Activated CD4-positive, alpha-beta T cell treated with anti-CD3 and anti-CD28 coated beads, Interleukin-2, Interleukin-6, amounts not matched to agents 100 ng/mL and 50 ng/mL, durations not matched to agents 16 hours and 8 hours (primary cell): ENCODE measurements at regions not wholly inside any gene's neighbourhood (a gene's known extent, or its start where the extent isn't known, plus 50 kb on each side); places are given as distances from the start of the nearest gene placed in this dataset.
"Not testable (repeated sequence)": the region's sequence is repeated elsewhere in the genome, so short reads cannot be mapped to it uniquely, and the experiment has no call there.

Experiments used
- DNase-seq: peaks from one replicate; pipeline ENCODE4 v3.0.0-alpha.2; 2020

GRCh38 chr14:80055667-80056496, 155.4 kb downstream of the DIO2 start:
- DNase-seq, result peak; percentile 12

DNA sequence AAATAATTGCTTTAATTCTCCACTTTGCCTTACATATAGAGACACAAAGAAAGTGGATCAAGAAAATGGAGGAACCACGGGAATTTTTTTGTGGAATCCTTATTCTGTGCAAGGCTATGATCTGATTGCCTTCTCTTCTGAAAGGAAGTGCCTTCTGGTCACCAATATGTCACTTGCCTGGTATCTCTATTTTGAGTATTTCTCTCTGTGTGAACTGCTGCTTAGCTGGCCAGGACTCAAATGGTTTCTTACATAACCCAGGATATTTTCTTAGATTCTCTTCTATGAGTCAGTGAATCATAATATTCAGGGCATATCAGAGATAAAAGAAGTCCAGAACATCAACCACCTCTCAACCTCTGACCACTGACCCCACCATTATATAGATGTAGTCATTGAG, 156.1 kb downstream of the DIO2 start:
- no peak for DNase-seq

GRCh38 chr14:80054020-80054419, 157.3 kb downstream of the DIO2 start:
- no peak for DNase-seq

- no peak for DNase-seq
Measured at GRCh38 chr14:80049055-80049454, 162.2 kb downstream of the DIO2 start.

DNA sequence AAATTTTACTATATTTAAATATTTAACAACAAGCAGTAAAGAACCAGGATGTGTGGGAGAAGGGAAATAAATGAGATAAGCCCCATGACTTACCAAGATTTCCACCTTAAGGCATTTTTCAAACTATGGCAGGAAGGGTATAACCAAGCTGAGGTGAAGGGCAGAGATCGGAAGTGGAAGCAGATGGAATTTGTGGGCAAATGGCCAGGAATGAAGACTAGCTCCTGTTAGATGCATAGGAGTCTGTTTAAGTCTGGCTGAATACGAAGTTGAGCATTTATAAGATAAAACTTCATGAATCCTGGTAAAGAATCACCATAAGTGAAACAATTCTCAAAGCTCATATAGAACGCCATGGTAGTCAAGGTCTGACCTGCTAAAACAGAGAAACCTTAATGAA, 163.5 kb downstream of the DIO2 start:
- no peak for DNase-seq

GRCh38 chr14:80037349-80037748, 174.0 kb downstream of the DIO2 start:
- no peak for DNase-seq

DNA sequence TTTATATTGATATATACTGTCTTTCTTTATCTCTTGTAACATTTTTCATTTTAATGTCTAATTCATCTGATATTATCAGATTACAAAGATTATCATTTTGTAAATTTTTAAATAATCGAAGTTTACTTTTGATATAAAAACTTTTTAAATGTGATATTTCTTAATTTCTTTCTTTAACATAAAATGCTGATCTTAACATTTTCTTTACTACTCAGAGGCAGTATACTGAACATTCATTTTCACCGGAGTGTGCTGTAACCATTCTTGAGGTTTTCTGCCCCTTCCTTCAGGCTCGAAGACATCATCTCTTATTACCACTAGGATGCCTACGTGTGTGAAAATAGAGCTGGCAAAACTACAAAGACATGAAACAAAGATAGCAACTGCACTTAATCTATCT, 186.9 kb downstream of the DIO2 start:
- DNase-seq, result no peak

DNA sequence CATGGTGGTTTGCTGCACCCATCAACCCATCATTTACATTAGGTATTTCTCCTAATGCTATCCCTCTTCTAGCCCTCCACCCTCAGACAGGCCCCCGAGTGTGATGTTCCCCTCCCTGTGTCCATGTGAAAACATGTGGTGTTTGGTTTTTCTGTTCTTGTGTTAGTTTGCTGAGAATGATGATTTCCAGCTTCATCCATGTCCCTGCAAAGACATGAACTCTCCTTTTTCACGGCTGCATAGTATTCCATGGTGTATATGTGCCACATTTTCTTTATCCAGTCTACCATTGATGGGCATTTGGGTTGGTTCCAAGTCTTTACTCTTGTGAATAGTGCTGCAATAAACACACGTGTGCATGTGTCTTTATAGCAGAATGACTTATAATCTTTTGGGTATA, 192.8 kb downstream of the DIO2 start:
- DNase-seq, result not testable (repeated sequence)

DNA sequence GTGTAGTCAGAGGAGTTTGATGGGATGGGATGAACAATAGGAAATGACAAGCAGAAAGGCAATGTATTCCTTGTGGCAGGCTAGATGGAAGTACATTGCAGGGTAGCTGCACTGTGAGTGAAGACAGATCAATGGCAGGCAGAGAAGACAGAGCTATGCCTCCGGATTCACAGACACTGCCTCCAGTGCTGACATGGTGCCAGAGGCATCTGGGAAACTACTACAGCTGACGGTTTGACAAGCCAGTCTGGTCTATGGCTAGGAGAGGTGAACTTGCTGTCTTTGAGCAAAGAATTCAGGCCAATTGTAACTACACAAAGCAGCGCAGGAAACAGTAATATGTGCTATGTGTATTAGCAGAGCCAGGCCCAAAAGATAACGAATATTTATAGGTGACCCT, 193.5 kb downstream of the DIO2 start:
- DNase-seq, result no peak

- DNase-seq, result not testable (repeated sequence)
Measured at GRCh38 chr14:80010245-80010644, 201.1 kb downstream of the DIO2 start.

GRCh38 chr14:80005561-80005960, 205.7 kb downstream of the DIO2 start:
- no peak for DNase-seq

GRCh38 chr14:80004871-80005270, 206.4 kb downstream of the DIO2 start:
- DNase-seq, result no peak

DNA sequence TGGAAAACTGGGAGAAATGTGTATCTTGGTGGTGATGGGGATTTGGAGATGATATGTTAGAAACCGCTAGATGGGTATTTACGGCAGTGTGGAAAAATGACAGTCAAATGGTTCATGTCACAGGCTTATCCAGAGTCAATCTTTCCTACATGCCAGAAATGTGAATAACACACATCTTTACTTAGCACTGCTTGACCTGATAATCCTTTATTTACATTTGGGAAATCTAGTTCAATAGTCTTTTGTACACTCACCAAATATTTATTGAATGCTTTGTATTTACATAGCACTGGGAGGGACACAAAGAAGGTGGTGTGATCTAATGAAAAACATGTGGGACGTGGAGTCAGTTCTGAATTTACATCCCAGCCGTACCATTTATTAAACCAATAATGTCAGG, 208.2 kb downstream of the DIO2 start:
- no peak for DNase-seq

- no peak for DNase-seq
Measured at GRCh38 chr14:79997509-79998208, 213.6 kb downstream of the DIO2 start.

- no peak for DNase-seq
Measured at GRCh38 chr14:79992407-79993198, 218.7 kb downstream of the DIO2 start.

DNA sequence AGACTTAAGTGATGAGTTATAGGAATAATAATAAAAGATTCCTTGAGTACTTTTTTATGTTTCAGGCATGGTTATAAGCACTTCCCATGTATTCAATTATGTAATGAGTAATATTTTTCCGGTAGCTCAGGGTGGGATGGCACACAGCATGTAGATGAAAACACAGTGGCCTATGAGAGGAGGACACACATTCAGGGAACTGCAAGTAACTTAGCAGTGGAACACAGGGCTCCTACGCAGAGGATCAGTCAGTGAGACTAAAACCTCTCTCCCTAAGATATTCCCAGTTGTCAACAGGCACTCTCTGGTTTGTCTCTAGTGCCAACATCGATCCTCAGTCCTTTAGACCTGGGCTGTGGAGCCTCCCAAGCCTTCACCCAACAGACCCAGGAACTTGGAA, 219.4 kb downstream of the DIO2 start:
- no peak for DNase-seq

DNA sequence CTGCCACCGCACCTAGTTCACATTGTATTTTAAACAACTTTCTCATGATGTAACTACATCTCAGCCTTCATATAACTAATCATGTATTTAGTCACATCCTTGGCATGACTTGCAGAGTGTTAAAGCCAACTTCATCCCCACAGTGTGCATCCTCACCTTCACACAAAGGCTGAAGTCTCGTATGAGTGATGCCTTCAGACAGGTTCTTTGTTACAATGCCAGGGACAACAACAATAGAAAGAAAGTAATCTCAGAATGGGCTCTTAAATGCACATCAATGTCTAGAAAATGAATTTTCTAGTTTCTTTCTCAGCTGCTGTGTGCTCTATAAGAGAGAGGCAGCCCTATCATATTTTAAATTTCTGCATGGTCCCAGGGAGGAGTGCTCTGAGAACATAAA, 221.3 kb downstream of the DIO2 start:
- no peak for DNase-seq

- DNase-seq, result no peak
Measured at GRCh38 chr14:79986251-79986650, 225.1 kb downstream of the DIO2 start.

DNA sequence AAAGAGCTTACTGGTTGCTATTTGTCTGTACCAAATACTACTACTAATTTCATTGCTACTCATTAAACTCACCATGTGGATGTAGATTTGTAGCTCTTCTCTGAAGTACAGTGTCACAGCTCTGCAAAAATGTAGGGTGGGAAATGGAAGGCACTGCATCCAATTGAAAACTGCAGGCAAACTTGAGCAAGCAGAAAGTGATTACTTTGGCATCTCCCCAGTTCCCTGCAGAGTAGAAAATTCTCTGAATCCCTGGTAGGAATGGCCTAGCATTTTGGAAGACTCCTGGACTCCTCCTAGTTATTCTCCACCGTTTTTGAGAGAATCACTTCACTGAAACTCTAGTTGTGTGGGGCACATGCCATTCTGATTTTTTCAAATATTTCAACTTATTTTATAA, 239.1 kb downstream of the DIO2 start:
- DNase-seq, result no peak

DNA sequence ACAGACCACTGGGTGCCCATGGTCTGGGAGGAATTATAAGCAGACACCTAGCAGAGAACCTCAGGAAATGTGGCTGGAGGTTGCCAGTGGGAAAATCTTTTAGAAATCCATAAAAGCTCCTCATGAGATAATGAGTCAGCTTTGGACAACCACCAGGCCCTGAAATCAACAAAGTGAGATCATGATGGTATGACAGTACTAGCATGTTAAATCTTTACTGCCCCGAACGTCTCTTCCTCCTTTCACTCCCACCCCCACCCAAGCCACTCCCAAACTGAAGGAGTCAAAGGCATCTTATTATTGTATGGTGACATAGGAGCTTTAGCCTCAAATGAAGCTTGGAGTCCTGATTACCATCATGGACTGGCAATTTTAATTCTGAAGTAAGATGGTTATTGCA, 240.0 kb downstream of the DIO2 start:
- DNase-seq, result no peak

- DNase-seq, result no peak
Measured at GRCh38 chr14:79967453-79967852, 243.9 kb downstream of the DIO2 start.

- DNase-seq, result no peak
Measured at GRCh38 chr14:79967001-79967400, 244.3 kb downstream of the DIO2 start.

DNA sequence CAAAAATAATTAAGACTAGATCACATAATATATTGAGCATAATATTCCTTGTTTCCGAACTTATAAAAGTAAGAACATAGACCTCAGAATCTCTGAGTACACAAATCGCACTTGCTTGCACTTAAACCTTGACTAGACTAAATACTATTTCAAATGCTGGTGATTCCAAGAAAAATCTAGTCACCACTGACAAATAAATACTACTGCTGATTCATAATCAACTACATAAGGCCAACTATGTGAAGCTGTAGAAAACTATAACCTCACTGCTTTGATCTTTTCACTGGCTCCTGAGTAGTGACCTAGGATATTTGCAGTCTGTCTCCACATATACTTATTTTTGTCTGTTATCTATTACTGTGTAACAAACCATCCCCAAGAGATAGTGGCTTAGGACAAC, 245.4 kb downstream of the DIO2 start:
- no peak for DNase-seq

- DNase-seq, result no peak
Measured at GRCh38 chr14:79961197-79961596, 250.1 kb downstream of the DIO2 start.
